ENCODE measurements at regions not wholly inside any gene's neighbourhood (a gene's known extent, or its start where the extent isn't known, plus 50 kb on each side); places are given as distances from the start of the nearest gene placed in this dataset.

GRCh38 chr2:175449616-175450015 is 268.1 kb upstream of the ATP5MC3 start:
- H3K4me3 Mint-ChIP-seq = no peak overlapping the region

DNA sequence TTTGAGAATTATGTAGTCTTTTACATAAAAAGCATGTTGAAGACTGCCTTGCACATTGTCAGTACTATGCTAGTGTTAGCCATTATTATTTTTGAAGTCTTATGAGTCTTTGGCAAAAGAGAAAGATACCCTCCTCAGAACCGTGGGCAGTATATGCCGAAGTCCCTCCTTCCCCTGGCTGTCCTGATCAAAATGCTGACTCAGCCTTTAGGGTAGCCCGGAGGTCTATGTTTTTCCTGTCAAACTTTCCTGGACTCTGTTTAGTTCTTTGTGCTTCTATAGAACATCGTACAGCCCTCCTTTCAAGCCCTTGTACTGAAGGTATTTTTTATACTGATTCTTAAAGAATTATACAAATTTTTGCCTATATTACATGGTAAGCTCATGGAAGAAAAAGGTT is 264.7 kb upstream of the ATP5MC3 start:
- ATAC-seq = no peak
- no peak overlapping the region for H3K4me3 Mint-ChIP-seq
- H3K9me3 Mint-ChIP-seq = no peaks in the 10 kb centered on the region
- H3K27me3 Mint-ChIP-seq (ENCODE audit: low read depth) = no peaks in the 10 kb centered on the region
- ChIA-PET CTCF (no interaction called here), POLR2A (no interaction called here)
- no peaks in the 10 kb centered on the region for H3K36me3 Mint-ChIP-seq
- peaks cover 24% of the 10 kb centered on the region for H3K4me1 Mint-ChIP-seq
- no peak for DNase-seq (ENCODE audit: low spot score)
- no peak overlapping the region for H3K27ac Mint-ChIP-seq
- TF ChIP-seq, protein P1, sequence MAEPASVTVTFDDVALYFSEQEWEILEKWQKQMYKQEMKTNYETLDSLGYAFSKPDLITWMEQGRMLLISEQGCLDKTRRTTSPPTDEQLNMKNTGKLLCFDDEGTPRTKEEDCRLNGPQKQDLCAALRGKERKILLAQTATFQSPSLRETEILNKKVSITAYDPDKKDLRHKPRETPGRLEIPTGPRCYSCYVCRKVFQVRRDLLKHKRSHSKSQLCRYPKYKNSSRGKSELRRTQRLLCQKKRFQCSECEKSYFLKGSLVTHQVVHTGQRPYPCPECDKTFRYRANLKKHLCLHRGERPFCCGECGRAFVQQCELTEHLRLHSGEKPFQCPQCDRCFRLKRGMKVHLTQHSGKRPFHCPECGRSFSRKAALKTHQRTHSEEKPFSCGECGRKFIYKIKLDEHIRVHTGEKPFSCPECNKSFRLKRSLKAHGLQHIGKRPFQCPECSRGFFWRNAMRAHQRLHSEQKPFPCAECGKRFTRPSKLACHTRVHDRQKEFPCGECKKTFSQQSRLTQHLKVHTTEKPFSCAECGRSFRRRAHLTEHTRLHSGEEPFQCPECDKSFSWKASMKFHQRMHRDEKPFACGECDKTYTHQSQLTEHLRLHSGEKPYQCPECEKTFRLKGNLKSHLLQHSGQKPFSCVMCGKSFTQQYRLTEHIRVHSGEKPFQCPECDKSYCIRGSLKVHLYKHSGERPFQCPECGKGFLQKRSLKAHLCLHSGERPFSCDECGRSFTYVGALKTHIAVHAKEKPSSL (CRISPR knock-in tag; conservative IDR thresholded peaks at IDR 0.05) = no peak
- TF ChIP-seq, protein P2, sequence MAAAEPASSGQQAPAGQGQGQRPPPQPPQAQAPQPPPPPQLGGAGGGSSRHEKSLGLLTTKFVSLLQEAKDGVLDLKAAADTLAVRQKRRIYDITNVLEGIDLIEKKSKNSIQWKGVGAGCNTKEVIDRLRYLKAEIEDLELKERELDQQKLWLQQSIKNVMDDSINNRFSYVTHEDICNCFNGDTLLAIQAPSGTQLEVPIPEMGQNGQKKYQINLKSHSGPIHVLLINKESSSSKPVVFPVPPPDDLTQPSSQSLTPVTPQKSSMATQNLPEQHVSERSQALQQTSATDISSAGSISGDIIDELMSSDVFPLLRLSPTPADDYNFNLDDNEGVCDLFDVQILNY (CRISPR knock-in tag; IDR thresholded peaks at IDR 0.05) = no peak
- TF ChIP-seq GTF2I (CRISPR knock-in tag; conservative IDR thresholded peaks at IDR 0.05) (no peak), ATF1 (CRISPR knock-in tag; IDR thresholded peaks at IDR 0.05) (no peak), ZNF396 (CRISPR knock-in tag; IDR thresholded peaks at IDR 0.05; ENCODE audit: borderline replicate concordance) (no peak), JUN (CRISPR knock-in tag; IDR thresholded peaks at IDR 0.05) (no peak), MXD4 (CRISPR knock-in tag; IDR thresholded peaks at IDR 0.05; ENCODE audit: borderline replicate concordance) (no peak), JAZF1 (CRISPR knock-in tag; IDR thresholded peaks at IDR 0.05) (no peak)
- TF ChIP-seq, protein P3, sequence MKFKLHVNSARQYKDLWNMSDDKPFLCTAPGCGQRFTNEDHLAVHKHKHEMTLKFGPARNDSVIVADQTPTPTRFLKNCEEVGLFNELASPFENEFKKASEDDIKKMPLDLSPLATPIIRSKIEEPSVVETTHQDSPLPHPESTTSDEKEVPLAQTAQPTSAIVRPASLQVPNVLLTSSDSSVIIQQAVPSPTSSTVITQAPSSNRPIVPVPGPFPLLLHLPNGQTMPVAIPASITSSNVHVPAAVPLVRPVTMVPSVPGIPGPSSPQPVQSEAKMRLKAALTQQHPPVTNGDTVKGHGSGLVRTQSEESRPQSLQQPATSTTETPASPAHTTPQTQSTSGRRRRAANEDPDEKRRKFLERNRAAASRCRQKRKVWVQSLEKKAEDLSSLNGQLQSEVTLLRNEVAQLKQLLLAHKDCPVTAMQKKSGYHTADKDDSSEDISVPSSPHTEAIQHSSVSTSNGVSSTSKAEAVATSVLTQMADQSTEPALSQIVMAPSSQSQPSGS (CRISPR knock-in tag; IDR thresholded peaks at IDR 0.05; ENCODE audit: borderline replicate concordance, low read depth) = no peak

More at GRCh38 chr2:175449616-175450015, 268.1 kb upstream of the ATP5MC3 start:
- no peaks in the 10 kb centered on the region for H3K9me3 Mint-ChIP-seq
- ChIA-PET POLR2A (no interaction called here), CTCF (no interaction called here)
- H3K36me3 Mint-ChIP-seq = no peaks in the 10 kb centered on the region
- no peaks in the 10 kb centered on the region for H3K27me3 Mint-ChIP-seq (ENCODE audit: low read depth)
- H3K27ac Mint-ChIP-seq = no peak overlapping the region
- ATAC-seq (no peak), DNase-seq (ENCODE audit: low spot score) (no peak)
- TF ChIP-seq, protein P4, sequence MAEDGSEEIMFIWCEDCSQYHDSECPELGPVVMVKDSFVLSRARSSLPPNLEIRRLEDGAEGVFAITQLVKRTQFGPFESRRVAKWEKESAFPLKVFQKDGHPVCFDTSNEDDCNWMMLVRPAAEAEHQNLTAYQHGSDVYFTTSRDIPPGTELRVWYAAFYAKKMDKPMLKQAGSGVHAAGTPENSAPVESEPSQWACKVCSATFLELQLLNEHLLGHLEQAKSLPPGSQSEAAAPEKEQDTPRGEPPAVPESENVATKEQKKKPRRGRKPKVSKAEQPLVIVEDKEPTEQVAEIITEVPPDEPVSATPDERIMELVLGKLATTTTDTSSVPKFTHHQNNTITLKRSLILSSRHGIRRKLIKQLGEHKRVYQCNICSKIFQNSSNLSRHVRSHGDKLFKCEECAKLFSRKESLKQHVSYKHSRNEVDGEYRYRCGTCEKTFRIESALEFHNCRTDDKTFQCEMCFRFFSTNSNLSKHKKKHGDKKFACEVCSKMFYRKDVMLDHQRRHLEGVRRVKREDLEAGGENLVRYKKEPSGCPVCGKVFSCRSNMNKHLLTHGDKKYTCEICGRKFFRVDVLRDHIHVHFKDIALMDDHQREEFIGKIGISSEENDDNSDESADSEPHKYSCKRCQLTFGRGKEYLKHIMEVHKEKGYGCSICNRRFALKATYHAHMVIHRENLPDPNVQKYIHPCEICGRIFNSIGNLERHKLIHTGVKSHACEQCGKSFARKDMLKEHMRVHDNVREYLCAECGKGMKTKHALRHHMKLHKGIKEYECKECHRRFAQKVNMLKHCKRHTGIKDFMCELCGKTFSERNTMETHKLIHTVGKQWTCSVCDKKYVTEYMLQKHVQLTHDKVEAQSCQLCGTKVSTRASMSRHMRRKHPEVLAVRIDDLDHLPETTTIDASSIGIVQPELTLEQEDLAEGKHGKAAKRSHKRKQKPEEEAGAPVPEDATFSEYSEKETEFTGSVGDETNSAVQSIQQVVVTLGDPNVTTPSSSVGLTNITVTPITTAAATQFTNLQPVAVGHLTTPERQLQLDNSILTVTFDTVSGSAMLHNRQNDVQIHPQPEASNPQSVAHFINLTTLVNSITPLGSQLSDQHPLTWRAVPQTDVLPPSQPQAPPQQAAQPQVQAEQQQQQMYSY (CRISPR knock-in tag; IDR thresholded peaks at IDR 0.05) = no peak
- TF ChIP-seq, protein P5, sequence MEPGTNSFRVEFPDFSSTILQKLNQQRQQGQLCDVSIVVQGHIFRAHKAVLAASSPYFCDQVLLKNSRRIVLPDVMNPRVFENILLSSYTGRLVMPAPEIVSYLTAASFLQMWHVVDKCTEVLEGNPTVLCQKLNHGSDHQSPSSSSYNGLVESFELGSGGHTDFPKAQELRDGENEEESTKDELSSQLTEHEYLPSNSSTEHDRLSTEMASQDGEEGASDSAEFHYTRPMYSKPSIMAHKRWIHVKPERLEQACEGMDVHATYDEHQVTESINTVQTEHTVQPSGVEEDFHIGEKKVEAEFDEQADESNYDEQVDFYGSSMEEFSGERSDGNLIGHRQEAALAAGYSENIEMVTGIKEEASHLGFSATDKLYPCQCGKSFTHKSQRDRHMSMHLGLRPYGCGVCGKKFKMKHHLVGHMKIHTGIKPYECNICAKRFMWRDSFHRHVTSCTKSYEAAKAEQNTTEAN (CRISPR knock-in tag; IDR thresholded peaks at IDR 0.05) = no peak
- no peak for TF ChIP-seq PREB (CRISPR knock-in tag; IDR thresholded peaks at IDR 0.05; ENCODE audit: borderline replicate concordance)
- no peak for TF ChIP-seq ZNF219 (CRISPR knock-in tag; IDR thresholded peaks at IDR 0.05; ENCODE audit: borderline replicate concordance)
- TF ChIP-seq SP1 (CRISPR knock-in tag; conservative IDR thresholded peaks at IDR 0.05) = no peak
- no peak for TF ChIP-seq NFATC4 (CRISPR knock-in tag; IDR thresholded peaks at IDR 0.05)
- TF ChIP-seq TCF7 (CRISPR knock-in tag; IDR thresholded peaks at IDR 0.05; ENCODE audit: low read depth) = no peak
- TF ChIP-seq RORB (CRISPR knock-in tag; IDR thresholded peaks at IDR 0.05) = no peak
- no peak for TF ChIP-seq OVOL2 (CRISPR knock-in tag; IDR thresholded peaks at IDR 0.05; ENCODE audit: borderline replicate concordance)
- TF ChIP-seq ZNF671 (CRISPR knock-in tag; IDR thresholded peaks at IDR 0.05) = no peak
- TF ChIP-seq ETV6 (CRISPR knock-in tag; IDR thresholded peaks at IDR 0.05) = no peak
- TF ChIP-seq, protein P2 (CRISPR knock-in tag; IDR thresholded peaks at IDR 0.05) = no peak
- TF ChIP-seq, protein P6, sequence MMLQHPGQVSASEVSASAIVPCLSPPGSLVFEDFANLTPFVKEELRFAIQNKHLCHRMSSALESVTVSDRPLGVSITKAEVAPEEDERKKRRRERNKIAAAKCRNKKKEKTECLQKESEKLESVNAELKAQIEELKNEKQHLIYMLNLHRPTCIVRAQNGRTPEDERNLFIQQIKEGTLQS (CRISPR knock-in tag; conservative IDR thresholded peaks at IDR 0.05) = no peak
- peaks cover 14% of the 10 kb centered on the region for H3K4me1 Mint-ChIP-seq
